Heart right ventricle (tissue), 16 donors: ENCODE measurements at regions not wholly inside any gene's neighbourhood (a gene's known extent, or its start where the extent isn't known, plus 50 kb on each side); places are given as distances from the start of the nearest gene placed in this dataset.

Source experiments
- ATAC-seq, 8 donors: fragments of 200-7000 bp; cut with Tn5 transposase; one replicate each; pipeline ENCODE4 v1.9.1; 2020; ENCODE audit warnings: mild to moderate bottlenecking in 8 of 8, moderate library complexity in 8 of 8, moderate number of reproducible peaks in 1 of 8
- DNase-seq, 2 donors: peaks; one replicate each; pipeline ENCODE4 v3.0.0-alpha.2; 2020
- H3K27ac ChIP-seq, 10 donors: fragments of 200-600 bp; sonication (generic) in 2 of 10; one replicate each; pipeline versions ENCODE4 v1.5.0 to v1.8.0; 2020 to 2022; ENCODE audit warnings: mild to moderate bottlenecking in 3 of 10
- H3K27me3 ChIP-seq, 7 donors: fragments of 200-600 bp; one replicate each; pipeline ENCODE4 v1.8.0; 2021 to 2022; ENCODE audit warnings: mild to moderate bottlenecking in 2 of 7
- H3K36me3 ChIP-seq, 9 donors: fragments of 200-600 bp; sonication (generic) in 1 of 9; one replicate each; pipeline versions ENCODE4 v1.5.0 to v1.8.0; 2020 to 2022; ENCODE audit warnings: mild to moderate bottlenecking in 2 of 9
- H3K4me1 ChIP-seq, 9 donors: fragments of 200-600 bp; sonication (generic) in 1 of 9; one replicate each; pipeline versions ENCODE4 v1.5.0 to v1.8.0; 2020 to 2022; ENCODE audit warnings: mild to moderate bottlenecking in 4 of 9
- H3K4me3 ChIP-seq, 10 donors: fragments of 200-600 bp; sonication (generic) in 2 of 10; one replicate each; pipeline versions ENCODE4 v1.5.0 to v1.8.0; 2020 to 2022; ENCODE audit warnings: mild to moderate bottlenecking in 7 of 10, moderate library complexity in 2 of 10
- H3K9me3 ChIP-seq, 11 donors: fragments of 200-600 bp in 10 of 11; sonication (generic) in 2 of 11; one replicate each; pipeline versions ENCODE4 v1.5.0 to v1.8.0; 2013 to 2022; ENCODE audit warnings: mild to moderate bottlenecking in 2 of 11, control low read depth in 1 of 11, moderate library complexity in 1 of 11
- CTCF ChIP-seq, 9 donors: fragments of 200-600 bp; sonication (generic) in 2 of 9; IDR thresholded peaks; one replicate each; pipeline versions ENCODE4 v1.5.0 to v1.8.0; 2021 to 2022; ENCODE audit warnings: antibody characterized with exemption in 9 of 9, mild to moderate bottlenecking in 5 of 9, moderate library complexity in 1 of 9
- WGBS, 2 donors: extraction: QIAGEN DNeasy Blood & Tissue Kit; methylation state at CpG; one replicate each; pipeline ENCODE4 v1.1.7; 2013; ENCODE audit warnings: inconsistent platforms in 1 of 2; 5-methylcytosine and 5-hydroxymethylcytosine counted together
- intact Hi-C, 10 donors: fragments of 100-400 bp; cut with DNase I; formaldehyde crosslinking; loops; one replicate each; pipeline versions ENCODE4 v1.11.1 to v1.14.2; 2022
- donor health status: Arrhythmogenic right ventricular cardiomyopathy.
- donor health status: ischemic (EF 13 %, LVEDD 7.1; RV severe dilation, severe dysfunction).
- donor health status: healthy with polysubstance abuse.
- donor health status: DM: no; HTN: yes; CAD: no.
- donor health status: DM: no; HTN: no; CAD: no.
- donor health status: ischemic (EF 25% LVEDD 6.9; RV normal size, moderate dysfunction).
- donor health status: ischemic (EF 25% LVEDD 5.7; RV mildly dilated, moderate dysfunction).
- donor health status: healthy.
- donor health status: DM: yes; HTN: yes; CAD: no.
- donor health status: Ischemic cardiomyopathy.
- donor health status: ischemic (EF 35%, LVEDD 5.7; RV mildly dilated, moderate dysfunction).
- donor health status: nonischemic (EF 11% LVEDD 7.7; RV severe dilation, severe dysfunction).
- donor health status: DM: yes; HTN: yes; CAD: no.
- donor health status: PGD.
- donor health status: ischemic (EF 29% LVEDD 5.4; RV normal size, mild dysfunction).
- donor health status: nonischemic (EF 23%, LVEDD 6.1; RV moderate dilation, normal function).

- no peak for TF ChIP-seq CTCF (IDR thresholded peaks at IDR 0.05)
- DNase-seq: no peak
- Histone ChIP-seq H3K27me3 (peaks cover 0 to 3% (median 0%) of the 10 kb centered on the region in 7 donors), H3K27ac (no peak overlapping the region), H3K9me3 (peaks cover 0 to 5% (median 0%) of the 10 kb centered on the region in 11 donors), H3K4me1 (no peaks in the 10 kb centered on the region), H3K36me3 (no peaks in the 10 kb centered on the region), H3K4me3 (no peak overlapping the region)
- no peak for ATAC-seq
- 57 to 61% methylated on average over 2 of the region's 2 CpGs for WGBS, 2 donors
- intact Hi-C loops: no loop called here
Observed at GRCh38 chr12:119283310-119283709, 51.2 kb upstream of the CCDC60 start.
